HCT116 (cell line): ENCODE measurements at regions not wholly inside any gene's neighbourhood (a gene's known extent, or its start where the extent isn't known, plus 50 kb on each side); places are given as distances from the start of the nearest gene placed in this dataset.

Experiments
- ATAC-seq: fragments of 200-7000 bp; cut with Tn5 transposase; 2 replicates; pipeline ENCODE4 v1.9.1; 2020; ENCODE audit warnings: mild to moderate bottlenecking, moderate library complexity
- BruUV-seq: library from RNA; stranded (reverse); fragments of 400-500 nt; replicated peaks from 2 replicates; lab custom pipeline; 2021; lab: Mats Ljungman, UMichigan
- CTCF ChIA-PET: fragments of 300-600 bp; sonication (Branson Sonifier 250); formaldehyde crosslinking; loops from one replicate; lab custom pipeline; 2021; ENCODE audit warnings: antibody characterized with exemption; lab: Charles Lee
- POLR2A ChIA-PET: fragments of 300-600, 350-600 bp; sonication (Branson Sonifier 250); formaldehyde crosslinking; loops from one replicate; lab custom pipeline; 2021; ENCODE audit warnings: antibody characterized with exemption; lab: Charles Lee
- RAD21 ChIA-PET, 2 experiments: fragments of 300-600 bp; sonication (Branson Sonifier 250); formaldehyde crosslinking; loops; one replicate each; lab custom pipeline; 2023; ENCODE audit warnings: low total read pairs in 2 of 2; ENCODE audit not compliant: uncharacterized antibody in 2 of 2, unreplicated experiment in 2 of 2, low non-redundant PET in 1 of 2; lab: Charles Lee
- DNase-seq: peaks from one replicate; pipeline ENCODE4 v3.0.0-alpha.2; 2010; ENCODE audit warnings: low read depth, low spot score
- H2AFZ ChIP-seq: fragments of 200-600 bp; shearing (Covaris generic), sonication (generic); 2 replicates; pipeline ENCODE4 v1.6.1; 2017; ENCODE audit warnings: low read depth, mixed run types, mixed read lengths, antibody characterized with exemption, low read length; ENCODE audit not compliant: poor library complexity, severe bottlenecking
- H3K27ac ChIP-seq: 2 replicates; pipeline ENCODE4 v1.5.1; 2012; ENCODE audit warnings: low read depth, low read length
- H3K27me3 ChIP-seq: fragments of 200-600 bp; sonication (generic); 2 replicates; pipeline ENCODE4 v1.6.1; 2016; ENCODE audit warnings: mixed run types, low read length, mixed read lengths; ENCODE audit not compliant: insufficient read depth
- H3K36me3 ChIP-seq, 2 experiments: fragments of 200-500 bp in 1 of 2; fragments of 200-600 bp in 1 of 2; sonication (Bioruptor generic) in 1 of 2; sonication (generic) in 1 of 2; 2 replicates each; pipeline versions ENCODE4 v1.5.1 to v1.6.1; 2014 to 2016; ENCODE audit warnings: low read length in 2 of 2, inconsistent platforms in 1 of 2, mixed read lengths in 1 of 2, mixed run types in 1 of 2; ENCODE audit not compliant: insufficient read depth in 2 of 2, control insufficient read depth in 1 of 2
- H3K4me1 ChIP-seq, 2 experiments: fragments of 200-600 bp in 1 of 2; sonication (generic) in 1 of 2; 2 replicates each; pipeline versions ENCODE4 v1.5.1 to v1.6.1; 2012 to 2017; ENCODE audit warnings: low read length in 2 of 2, inconsistent platforms in 1 of 2, mild to moderate bottlenecking in 1 of 2, mixed read lengths in 1 of 2, mixed run types in 1 of 2, moderate library complexity in 1 of 2; ENCODE audit not compliant: insufficient read depth in 2 of 2, control insufficient read depth in 1 of 2
- H3K4me2 ChIP-seq: fragments of 200-600 bp; sonication (generic); 2 replicates; pipeline ENCODE4 v1.6.1; 2017; ENCODE audit warnings: mixed run types, low read length, mixed read lengths
- H3K4me3 ChIP-seq, 2 experiments: fragments of 200-600 bp in 1 of 2; sonication (generic) in 1 of 2; replicated peaks in 1 of 2; 2 replicates each; pipeline ENCODE4 v1.5.1; 2011 to 2016; ENCODE audit warnings: low read length in 2 of 2, control low read depth in 1 of 2, low read depth in 1 of 2, mild to moderate bottlenecking in 1 of 2, mixed read lengths in 1 of 2, mixed run types in 1 of 2
- H3K79me2 ChIP-seq: fragments of 200-600 bp; sonication (generic); 2 replicates; pipeline ENCODE4 v1.6.1; 2017; ENCODE audit warnings: mild to moderate bottlenecking, mixed run types, low read length, moderate library complexity, mixed read lengths; ENCODE audit not compliant: insufficient read depth
- H3K9ac ChIP-seq: fragments of 200-600 bp; sonication (generic); 2 replicates; pipeline ENCODE4 v1.6.1; 2016; ENCODE audit warnings: low read length, mixed read lengths
- H3K9me2 ChIP-seq: fragments of 200-600 bp; sonication (generic), shearing (Covaris generic); 2 replicates; pipeline ENCODE4 v1.6.1; 2017; ENCODE audit warnings: mixed run types, mild to moderate bottlenecking, moderate library complexity; ENCODE audit not compliant: insufficient read depth
- H3K9me3 ChIP-seq, 2 experiments: fragments of 200-500 bp in 1 of 2; fragments of 200-600 bp in 1 of 2; sonication (Bioruptor generic) in 1 of 2; sonication (generic) in 1 of 2; 2 replicates each; pipeline ENCODE4 v1.6.1; 2014 to 2017; ENCODE audit warnings: low read length in 2 of 2, mixed read lengths in 2 of 2, inconsistent platforms in 1 of 2, low read depth in 1 of 2, mild to moderate bottlenecking in 1 of 2, mixed run types in 1 of 2, moderate library complexity in 1 of 2; ENCODE audit not compliant: control insufficient read depth in 1 of 2, insufficient read depth in 1 of 2
- H4K20me1 ChIP-seq: fragments of 200-600 bp; sonication (generic), shearing (Covaris generic); 2 replicates; pipeline ENCODE4 v1.6.1; 2017; ENCODE audit warnings: mixed run types, mild to moderate bottlenecking, moderate library complexity; ENCODE audit not compliant: insufficient read depth
- ATF3 ChIP-seq: IDR thresholded peaks from 2 replicates; pipeline ENCODE4 v1.6.1; 2012
- CBX3 ChIP-seq: IDR thresholded peaks from 2 replicates; pipeline ENCODE4 v1.6.1; 2012; ENCODE audit warnings: low read depth
- CEBPB ChIP-seq: IDR thresholded peaks from 2 replicates; pipeline ENCODE4 v1.6.1; 2012; ENCODE audit warnings: low read depth
- EZH2phosphoT487 ChIP-seq: fragments of 200-600 bp; IDR thresholded peaks from 2 replicates; pipeline ENCODE4 v1.6.1; 2018; ENCODE audit warnings: antibody characterized with exemption, borderline replicate concordance
- FOSL1 ChIP-seq: IDR thresholded peaks from 2 replicates; pipeline ENCODE4 v1.6.1; 2012; ENCODE audit warnings: low read depth
- JUND ChIP-seq: IDR thresholded peaks from 2 replicates; pipeline ENCODE4 v1.6.1; 2012
- MAX ChIP-seq: IDR thresholded peaks from 2 replicates; pipeline ENCODE4 v1.6.1; 2012
- POLR2AphosphoS5 ChIP-seq: IDR thresholded peaks from 2 replicates; pipeline ENCODE4 v1.6.1; 2011; ENCODE audit warnings: mild to moderate bottlenecking, low read depth, low read length, moderate library complexity
- RAD21 ChIP-seq: IDR thresholded peaks from 2 replicates; pipeline ENCODE4 v1.6.1; 2012; ENCODE audit warnings: low read depth, mild to moderate bottlenecking
- REST ChIP-seq: IDR thresholded peaks from 2 replicates; pipeline ENCODE4 v1.6.1; 2012; ENCODE audit warnings: low read depth
- SIN3A ChIP-seq: IDR thresholded peaks from 2 replicates; pipeline ENCODE4 v1.6.1; 2012; ENCODE audit warnings: low read depth
- SP1 ChIP-seq: IDR thresholded peaks from 2 replicates; pipeline ENCODE4 v1.6.1; 2012; ENCODE audit warnings: low read depth
- TCF7L2 ChIP-seq: IDR thresholded peaks from 2 replicates; pipeline ENCODE4 v1.7.0; 2011; ENCODE audit warnings: borderline replicate concordance, inconsistent platforms; ENCODE audit not compliant: insufficient read depth, insufficient read length; ENCODE audit errors: extremely low read depth
- YY1 ChIP-seq: IDR thresholded peaks from 2 replicates; pipeline ENCODE4 v1.6.1; 2011; ENCODE audit warnings: low read length, low read depth, moderate library complexity, mild to moderate bottlenecking; ENCODE audit not compliant: insufficient replicate concordance; ENCODE audit errors: extremely low read depth
- ZNF274 ChIP-seq: fragments of 200-500 bp; sonication (Bioruptor generic); IDR thresholded peaks from 2 replicates; pipeline ENCODE4 v1.6.1; 2014; ENCODE audit warnings: mild to moderate bottlenecking, low read depth, low read length, inconsistent platforms
- intact Hi-C: fragments of 100-400 bp; cut with micrococcal nuclease; formaldehyde crosslinking; loops from 2 replicates; pipeline ENCODE4 v1.10.0; 2022

GRCh38 chr2:37588316-37588777, 83.1 kb downstream of the CDC42EP3 start:
- H3K4me3 ChIP-seq: peak overlapping the region; percentile 8 to 44; a peak in 3 of 4 replicates
- H3K9me2 ChIP-seq: no peaks in the 10 kb centered on the region
- no peaks in the 10 kb centered on the region for H4K20me1 ChIP-seq
- intact Hi-C loops: loop anchor here (1.0 kb wide), 1 partner anchor 27 kb away; no protein-coding TSS in a partner anchor
- no peaks in the 10 kb centered on the region for H3K79me2 ChIP-seq
- no peaks in the 10 kb centered on the region for H3K36me3 ChIP-seq
- H3K4me2 ChIP-seq: peak overlapping the region; percentile 79
- H3K9me3 ChIP-seq: 0 out of 4 replicates have a peak, but pooled peaks cover 0 to under 1% of the 10 kb centered on the region in 2 experiments
- DNase-seq: peak; percentile 79
- H3K9ac ChIP-seq: peak overlapping the region; percentile 53
- ChIA-PET CTCF (no interaction called here), RAD21 (interaction anchor here in 1 of 2 experiments (0.5 to 0.7 kb wide), 3 partner anchors 64 to 206 kb away, joined by 3 to 7 read pairs (median 4); no protein-coding TSS in a partner anchor), POLR2A (interaction anchor here (0.5 to 4.1 kb wide), 8 partner anchors 24 to 192 kb away, joined by 3 to 19 read pairs (median 3); no protein-coding TSS in a partner anchor)
- H2AFZ ChIP-seq: peak overlapping the region; percentile 53
- peak overlapping the region; percentile 84 for H3K27ac ChIP-seq
- H3K4me1 ChIP-seq: peaks cover 65 to 85% of the 10 kb centered on the region in 2 experiments
- H3K27me3 ChIP-seq: no peaks in the 10 kb centered on the region
- no TSS peak for BruUV-seq
- peak; percentile 65 for ATAC-seq
- TF ChIP-seq MAX (peak; percentile 21; the same call in 1 of the 2 replicates), CBX3 (peak; percentile 87), TCF7L2 (peak; percentile 16), SP1 (peak; percentile 83), POLR2AphosphoS5 (peak; percentile 64), RAD21 (peak; percentile 11; the same call in 1 of the 2 replicates), FOSL1 (peak; percentile 82), CEBPB (0 out of 2 replicates have a peak, but pooled peaks have one; percentile 48), SIN3A (no peak), YY1 (no peak), ZNF274 (no peak), EZH2phosphoT487 (no peak), REST (no peak), JUND (peak; percentile 90), ATF3 (no peak)
